PFSK-1 (cell line): ENCODE measurements at regions not wholly inside any gene's neighbourhood (a gene's known extent, or its start where the extent isn't known, plus 50 kb on each side); places are given as distances from the start of the nearest gene placed in this dataset.

Experiments used
- FOXP2 ChIP-seq: optimal IDR thresholded peaks from 2 replicates; pipeline ENCODE3; 2011; ENCODE audit warnings: borderline replicate concordance, control low read depth, inconsistent platforms; ENCODE audit not compliant: insufficient read depth; ENCODE audit errors: extremely low read length, extremely low read depth
- POLR2AphosphoS5 ChIP-seq: IDR thresholded peaks from 2 replicates; pipeline ENCODE4 v1.6.1; 2012; ENCODE audit warnings: low read depth, mild to moderate bottlenecking, control low read depth, low read length, moderate library complexity
- SIN3A ChIP-seq: IDR thresholded peaks from 2 replicates; pipeline ENCODE4 v1.6.1; 2012; ENCODE audit warnings: mild to moderate bottlenecking, low read length, moderate library complexity, borderline replicate concordance; ENCODE audit not compliant: insufficient read depth
- TAF1 ChIP-seq: IDR thresholded peaks from 2 replicates; pipeline ENCODE4 v1.6.1; 2012; ENCODE audit warnings: low read length, control low read depth, borderline replicate concordance; ENCODE audit not compliant: insufficient read depth
- TF ChIP-seq, protein P1 (sequence below), 2 experiments: IDR thresholded peaks; 2 replicates each; pipeline versions ENCODE4 v1.6.1 to v1.8.0; 2011 to 2012; ENCODE audit warnings: low read depth in 2 of 2, low read length in 2 of 2, control low read depth in 1 of 2, inconsistent platforms in 1 of 2, mild to moderate bottlenecking in 1 of 2, moderate library complexity in 1 of 2; ENCODE audit not compliant: insufficient read depth in 1 of 2

- TF ChIP-seq FOXP2 (no peak), POLR2AphosphoS5 (no peak), SIN3A (no peak), TAF1 (no peak)
- TF ChIP-seq, protein P1, sequence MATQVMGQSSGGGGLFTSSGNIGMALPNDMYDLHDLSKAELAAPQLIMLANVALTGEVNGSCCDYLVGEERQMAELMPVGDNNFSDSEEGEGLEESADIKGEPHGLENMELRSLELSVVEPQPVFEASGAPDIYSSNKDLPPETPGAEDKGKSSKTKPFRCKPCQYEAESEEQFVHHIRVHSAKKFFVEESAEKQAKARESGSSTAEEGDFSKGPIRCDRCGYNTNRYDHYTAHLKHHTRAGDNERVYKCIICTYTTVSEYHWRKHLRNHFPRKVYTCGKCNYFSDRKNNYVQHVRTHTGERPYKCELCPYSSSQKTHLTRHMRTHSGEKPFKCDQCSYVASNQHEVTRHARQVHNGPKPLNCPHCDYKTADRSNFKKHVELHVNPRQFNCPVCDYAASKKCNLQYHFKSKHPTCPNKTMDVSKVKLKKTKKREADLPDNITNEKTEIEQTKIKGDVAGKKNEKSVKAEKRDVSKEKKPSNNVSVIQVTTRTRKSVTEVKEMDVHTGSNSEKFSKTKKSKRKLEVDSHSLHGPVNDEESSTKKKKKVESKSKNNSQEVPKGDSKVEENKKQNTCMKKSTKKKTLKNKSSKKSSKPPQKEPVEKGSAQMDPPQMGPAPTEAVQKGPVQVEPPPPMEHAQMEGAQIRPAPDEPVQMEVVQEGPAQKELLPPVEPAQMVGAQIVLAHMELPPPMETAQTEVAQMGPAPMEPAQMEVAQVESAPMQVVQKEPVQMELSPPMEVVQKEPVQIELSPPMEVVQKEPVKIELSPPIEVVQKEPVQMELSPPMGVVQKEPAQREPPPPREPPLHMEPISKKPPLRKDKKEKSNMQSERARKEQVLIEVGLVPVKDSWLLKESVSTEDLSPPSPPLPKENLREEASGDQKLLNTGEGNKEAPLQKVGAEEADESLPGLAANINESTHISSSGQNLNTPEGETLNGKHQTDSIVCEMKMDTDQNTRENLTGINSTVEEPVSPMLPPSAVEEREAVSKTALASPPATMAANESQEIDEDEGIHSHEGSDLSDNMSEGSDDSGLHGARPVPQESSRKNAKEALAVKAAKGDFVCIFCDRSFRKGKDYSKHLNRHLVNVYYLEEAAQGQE (IDR thresholded peaks at IDR 0.05; ENCODE audit: insufficient read depth in 1 of 2, low read depth in 2 of 2, low read length in 2 of 2) = no peak
Measured at GRCh38 chr7:106382929-106383328, 98.1 kb upstream of the NAMPT start.

- TF ChIP-seq SIN3A (no peak), TAF1 (no peak), POLR2AphosphoS5 (no peak), FOXP2 (no peak)
- TF ChIP-seq, protein P1 (IDR thresholded peaks at IDR 0.05; ENCODE audit: insufficient read depth in 1 of 2, low read depth in 2 of 2, low read length in 2 of 2) = no peak
Measured at GRCh38 chr7:106382129-106382528, 97.3 kb upstream of the NAMPT start.

DNA sequence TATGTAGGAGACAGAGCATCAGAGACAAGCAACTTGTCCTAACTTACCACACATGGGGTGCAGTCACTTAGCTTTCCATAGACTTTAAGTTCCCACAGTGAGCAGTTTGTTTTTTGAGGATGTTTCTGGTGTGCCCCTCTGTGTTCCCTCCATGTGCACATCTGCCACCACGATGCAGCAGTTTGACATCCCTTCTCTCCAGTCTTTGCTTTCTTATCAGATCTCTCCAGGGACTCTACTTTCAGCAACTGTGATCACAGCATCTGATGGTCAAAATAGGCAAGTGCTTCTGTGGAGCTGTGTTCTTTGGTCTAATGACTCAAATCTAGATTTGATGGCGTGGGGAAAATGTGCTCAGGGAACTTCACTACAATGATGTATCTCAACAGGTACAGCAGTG is 96.5 kb upstream of the NAMPT start:
- TF ChIP-seq POLR2AphosphoS5 = no peak
- TF ChIP-seq, protein P1 (IDR thresholded peaks at IDR 0.05; ENCODE audit: insufficient read depth in 1 of 2, low read depth in 2 of 2, low read length in 2 of 2) = no peak
- TF ChIP-seq SIN3A = no peak
- no peak for TF ChIP-seq TAF1
- TF ChIP-seq FOXP2 = no peak

- TF ChIP-seq POLR2AphosphoS5 (no peak), FOXP2 (no peak), TAF1 (no peak), SIN3A (no peak)
- TF ChIP-seq, protein P1 (IDR thresholded peaks at IDR 0.05; ENCODE audit: insufficient read depth in 1 of 2, low read depth in 2 of 2, low read length in 2 of 2) = no peak
Measured at GRCh38 chr7:106377847-106378361, 93.1 kb upstream of the NAMPT start.
